Activated naive CD4-positive, alpha-beta T cell treated with anti-CD3 and anti-CD28 coated beads, Interleukin-2, amount 50 U/mL, for 16 hours (primary cell): ENCODE measurements at regions not wholly inside any gene's neighbourhood (a gene's known extent, or its start where the extent isn't known, plus 50 kb on each side); places are given as distances from the start of the nearest gene placed in this dataset.
"Not testable (repeated sequence)": the region's sequence is repeated elsewhere in the genome, so short reads cannot be mapped to it uniquely, and the experiment has no call there.

ENCODE experiments used
- DNase-seq: peaks from one replicate; pipeline ENCODE4 v3.0.0-alpha.2; 2020

- DNase-seq: no peak
Measured at GRCh38 chr11:119586181-119586580, 142.8 kb downstream of the NECTIN1 start.

GRCh38 chr11:119585043-119585781 is 143.8 kb downstream of the NECTIN1 start:
- DNase-seq: no peak

GRCh38 chr11:119584193-119585042 is 144.6 kb downstream of the NECTIN1 start:
- DNase-seq: no peak

GRCh38 chr11:119583585-119583984 is 145.4 kb downstream of the NECTIN1 start:
- no peak for DNase-seq

- DNase-seq: not testable (repeated sequence)
Measured at GRCh38 chr11:119581396-119581795, 147.6 kb downstream of the NECTIN1 start.

- no peak for DNase-seq
Measured at GRCh38 chr11:119580751-119581150, 148.2 kb downstream of the NECTIN1 start.

- no peak for DNase-seq
Measured at GRCh38 chr11:119580081-119580480, 148.9 kb downstream of the NECTIN1 start.

GRCh38 chr11:119578521-119579191 is 150.3 kb downstream of the NECTIN1 start:
- DNase-seq: no peak

GRCh38 chr11:119573858-119574257 is 150.9 kb upstream of the THY1 start:
- DNase-seq: no peak

- DNase-seq: no peak
Measured at GRCh38 chr11:119572481-119573424, 149.8 kb upstream of the THY1 start.

- DNase-seq: no peak
Measured at GRCh38 chr11:119571311-119571710, 148.3 kb upstream of the THY1 start.

GRCh38 chr11:119567688-119568582 is 145.0 kb upstream of the THY1 start:
- DNase-seq: no peak

- DNase-seq: no peak
Measured at GRCh38 chr11:119566319-119566718, 143.3 kb upstream of the THY1 start.

GRCh38 chr11:119565693-119566092 is 142.7 kb upstream of the THY1 start:
- not testable (repeated sequence) for DNase-seq

- no peak for DNase-seq
Measured at GRCh38 chr11:119560961-119561360, 138.0 kb upstream of the THY1 start.

GRCh38 chr11:119560291-119560690 is 137.3 kb upstream of the THY1 start:
- DNase-seq: no peak

- no peak for DNase-seq
Measured at GRCh38 chr11:119552106-119552485, 129.1 kb upstream of the THY1 start.

GRCh38 chr11:119551420-119552105 is 128.6 kb upstream of the THY1 start:
- no peak for DNase-seq

- DNase-seq: no peak
Measured at GRCh38 chr11:119550053-119550752, 127.2 kb upstream of the THY1 start.

GRCh38 chr11:119547511-119547910 is 124.5 kb upstream of the THY1 start:
- no peak for DNase-seq
